Endodermal cell (in vitro differentiated cells): ENCODE measurements at regions not wholly inside any gene's neighbourhood (a gene's known extent, or its start where the extent isn't known, plus 50 kb on each side); places are given as distances from the start of the nearest gene placed in this dataset.

Experiments
- DNase-seq: peaks from one replicate; pipeline ENCODE4 v3.0.0-alpha.2; 2017
- H3K27ac ChIP-seq: 2 replicates; pipeline ENCODE4 v1.5.1; 2013; ENCODE audit warnings: mild to moderate bottlenecking, low read depth, low read length, moderate library complexity
- H3K27me3 ChIP-seq: 2 replicates; pipeline ENCODE4 v1.6.1; 2013; ENCODE audit warnings: mild to moderate bottlenecking, low read length, moderate library complexity; ENCODE audit not compliant: insufficient read depth, control insufficient read depth, poor library complexity, severe bottlenecking
- H3K36me3 ChIP-seq: 2 replicates; pipeline ENCODE4 v1.7.0; 2013; ENCODE audit warnings: mild to moderate bottlenecking, low read length, moderate library complexity; ENCODE audit not compliant: control insufficient read depth, insufficient read depth
- H3K4me1 ChIP-seq: one replicate; pipeline ENCODE4 v1.7.0; 2013; ENCODE audit warnings: low read length; ENCODE audit not compliant: control insufficient read depth, insufficient read depth
- H3K4me3 ChIP-seq: 2 replicates; pipeline ENCODE4 v1.5.1; 2013; ENCODE audit warnings: mild to moderate bottlenecking, low read length, moderate library complexity
- H3K9ac ChIP-seq: 2 replicates; pipeline ENCODE4 v1.6.1; 2013; ENCODE audit warnings: mild to moderate bottlenecking, low read length, moderate library complexity; ENCODE audit not compliant: poor library complexity, severe bottlenecking; ENCODE audit errors: extremely low read depth
- H3K9me3 ChIP-seq: 2 replicates; pipeline ENCODE4 v1.6.1; 2013; ENCODE audit warnings: mild to moderate bottlenecking, low read length, moderate library complexity; ENCODE audit not compliant: control insufficient read depth
- H3K27ac Mint-ChIP-seq: 2 replicates; pipeline ENCODE4 v1.8.0; 2020; ENCODE audit warnings: mixed read lengths
- H3K27me3 Mint-ChIP-seq: 2 replicates; pipeline ENCODE4 v1.8.0; 2021; ENCODE audit warnings: mild to moderate bottlenecking, mixed read lengths; ENCODE audit not compliant: insufficient read depth
- H3K36me3 Mint-ChIP-seq: 2 replicates; pipeline ENCODE4 v1.8.0; 2020; ENCODE audit warnings: low read depth, mixed read lengths
- H3K4me1 Mint-ChIP-seq: 2 replicates; pipeline ENCODE4 v1.8.0; 2020; ENCODE audit warnings: mixed read lengths
- H3K4me3 Mint-ChIP-seq: 2 replicates; pipeline ENCODE4 v1.8.0; 2020; ENCODE audit warnings: mild to moderate bottlenecking, moderate library complexity, mixed read lengths
- H3K9me3 Mint-ChIP-seq: 2 replicates; pipeline ENCODE4 v1.8.0; 2020; ENCODE audit warnings: mild to moderate bottlenecking, mixed read lengths
- CTCF ChIP-seq: fragments of 200-600 bp; sonication (generic); conservative IDR thresholded peaks from 2 replicates; pipeline ENCODE4 v1.5.0; 2021; ENCODE audit warnings: antibody characterized with exemption, mild to moderate bottlenecking
- WGBS, 2 experiments: methylation state at CpG; one replicate each; pipeline versions ENCODE4 v1.1.5 to v1.1.7; 2013; ENCODE audit warnings: missing lambda C conversion rate in 2 of 2, mixed read lengths in 1 of 2; ENCODE audit not compliant: insufficient coverage in 1 of 2, insufficient read length in 1 of 2; 5-methylcytosine and 5-hydroxymethylcytosine counted together

DNA sequence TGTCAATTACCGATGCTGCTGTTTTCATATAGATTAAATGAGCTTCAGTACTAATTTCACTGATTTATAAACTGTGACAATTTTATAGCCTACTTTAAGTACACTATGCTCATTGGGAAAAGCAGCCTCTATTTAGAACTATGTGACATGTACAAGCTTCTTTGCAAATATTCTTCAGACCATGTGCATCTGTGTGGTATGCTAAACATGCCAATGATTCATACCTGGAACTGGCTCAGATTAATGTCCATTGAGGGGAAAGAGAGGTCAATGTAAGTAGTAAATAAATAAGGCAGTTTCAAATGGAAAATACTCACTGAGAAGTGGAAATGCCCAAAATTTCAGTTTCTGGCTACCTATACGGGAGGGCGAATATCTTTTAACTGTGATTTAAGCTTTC is 777.7 kb downstream of the C6orf118 start:
- H3K4me1 Mint-ChIP-seq = no peaks in the 10 kb centered on the region
- Histone ChIP-seq H3K9ac (no peak overlapping the region), H3K4me1 (peaks cover 8% of the 10 kb centered on the region), H3K9me3 (peaks cover 5% of the 10 kb centered on the region), H3K4me3 (no peak overlapping the region), H3K36me3 (no peaks in the 10 kb centered on the region), H3K27ac (no peak overlapping the region), H3K27me3 (no peaks in the 10 kb centered on the region)
- no peaks in the 10 kb centered on the region for H3K36me3 Mint-ChIP-seq
- no peaks in the 10 kb centered on the region for H3K27me3 Mint-ChIP-seq
- no peak overlapping the region for H3K27ac Mint-ChIP-seq
- 85 to 100% methylated on average over 2 to 3 of the region's 3 CpGs for WGBS, 2 experiments
- DNase-seq = no peak
- TF ChIP-seq CTCF = no peak
- no peak overlapping the region for H3K4me3 Mint-ChIP-seq
- peaks cover 5% of the 10 kb centered on the region for H3K9me3 Mint-ChIP-seq

DNA sequence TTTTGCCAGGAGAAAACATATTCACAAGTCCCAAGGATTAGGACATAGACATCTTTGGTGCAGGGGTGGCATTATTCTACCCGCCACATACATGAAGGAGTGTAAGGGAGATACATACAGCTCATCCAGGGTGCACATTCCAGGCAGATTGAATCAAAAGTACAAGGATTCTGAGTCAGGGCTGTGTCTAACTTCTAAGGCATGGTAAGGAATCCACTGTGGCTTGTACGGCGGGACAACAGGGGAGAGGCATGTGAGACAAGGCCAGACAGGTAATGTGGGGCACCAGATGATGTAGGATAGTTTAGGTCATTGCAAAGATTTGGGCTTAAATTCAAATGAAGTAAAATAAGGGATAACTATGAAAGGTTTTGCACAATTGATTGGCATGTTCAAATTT is 780.9 kb downstream of the C6orf118 start:
- Histone ChIP-seq H3K27ac (no peak overlapping the region), H3K9me3 (peaks cover 15% of the 10 kb centered on the region), H3K9ac (no peak overlapping the region), H3K36me3 (no peaks in the 10 kb centered on the region), H3K4me3 (no peak overlapping the region), H3K4me1 (peaks cover 8% of the 10 kb centered on the region), H3K27me3 (no peaks in the 10 kb centered on the region)
- Mint-ChIP-seq H3K9me3 (peaks cover 24% of the 10 kb centered on the region), H3K4me1 (no peaks in the 10 kb centered on the region), H3K4me3 (no peak overlapping the region), H3K27ac (no peak overlapping the region), H3K27me3 (no peaks in the 10 kb centered on the region), H3K36me3 (peaks cover 2% of the 10 kb centered on the region)
- no peak for DNase-seq
- TF ChIP-seq CTCF = no peak
- 91 to 94% methylated on average over 3 of the region's 3 CpGs for WGBS, 2 experiments

- Histone ChIP-seq H3K36me3 (no peaks in the 10 kb centered on the region), H3K27ac (no peak overlapping the region), H3K4me3 (no peak overlapping the region), H3K9me3 (peaks cover 15% of the 10 kb centered on the region), H3K9ac (no peak overlapping the region), H3K4me1 (no peaks in the 10 kb centered on the region), H3K27me3 (no peaks in the 10 kb centered on the region)
- no CpG with 5 or more reads among the region's 1 CpG for whole genome bisulfite sequencing, 2 experiments
- peaks cover 2% of the 10 kb centered on the region for H3K36me3 Mint-ChIP-seq
- TF ChIP-seq CTCF = no peak
- no peaks in the 10 kb centered on the region for H3K4me1 Mint-ChIP-seq
- no peak overlapping the region for H3K27ac Mint-ChIP-seq
- no peak overlapping the region for H3K4me3 Mint-ChIP-seq
- no peaks in the 10 kb centered on the region for H3K27me3 Mint-ChIP-seq
- H3K9me3 Mint-ChIP-seq = peaks cover 42% of the 10 kb centered on the region
- no peak for DNase-seq
Measured at GRCh38 chr6:164523087-164523654, 786.2 kb downstream of the C6orf118 start.
